HL-60 (cell line): ENCODE measurements at regions not wholly inside any gene's neighbourhood (a gene's known extent, or its start where the extent isn't known, plus 50 kb on each side); places are given as distances from the start of the nearest gene placed in this dataset.

Source experiments
- GABPA ChIP-seq: IDR thresholded peaks from 2 replicates; pipeline ENCODE4 v1.6.1; 2012; ENCODE audit warnings: low read depth
- POLR2AphosphoS5 ChIP-seq: IDR thresholded peaks from 2 replicates; pipeline ENCODE4 v1.6.1; 2012; ENCODE audit warnings: low read depth
- SPI1 ChIP-seq: IDR thresholded peaks from 2 replicates; pipeline ENCODE4 v1.6.1; 2012; ENCODE audit warnings: low read depth, mild to moderate bottlenecking, borderline replicate concordance
- TF ChIP-seq, protein P1 (sequence below): IDR thresholded peaks from one replicate; pipeline ENCODE4 v1.5.1; 2011; ENCODE audit warnings: low read length, control low read depth, inconsistent platforms; ENCODE audit not compliant: insufficient read depth
- TF ChIP-seq, protein P2 (sequence below): IDR thresholded peaks from 2 replicates; pipeline ENCODE4 v1.6.1; 2012; ENCODE audit warnings: low read depth; ENCODE audit not compliant: insufficient replicate concordance

DNA sequence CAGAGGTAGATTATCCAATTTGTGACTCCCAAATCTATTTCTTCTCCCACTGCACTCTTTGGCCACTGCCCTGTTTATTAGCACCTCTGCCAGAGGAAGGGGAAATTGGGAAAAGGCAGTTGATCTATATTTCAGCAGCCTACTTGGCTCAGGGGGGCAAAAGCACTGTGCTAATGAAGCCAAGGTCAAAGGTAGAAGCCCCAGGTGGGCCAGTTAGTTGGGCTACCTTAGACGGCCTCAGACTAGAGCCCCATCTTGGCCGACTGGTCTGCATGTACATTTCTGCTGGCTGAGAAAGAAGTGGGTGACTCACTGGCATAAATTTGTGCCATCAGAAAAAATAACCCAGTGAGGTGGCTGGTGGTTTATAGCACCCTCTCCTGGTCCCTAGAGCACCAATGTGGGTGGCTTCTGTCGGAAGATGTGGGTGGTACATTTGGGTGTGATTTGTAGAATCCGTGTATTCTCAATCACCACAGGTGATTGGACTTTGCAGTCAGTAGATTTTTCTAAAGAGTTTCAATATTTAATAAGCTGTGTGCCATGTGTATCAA lies 293.3 kb upstream of the MKI67 start:
- TF ChIP-seq, protein P1, sequence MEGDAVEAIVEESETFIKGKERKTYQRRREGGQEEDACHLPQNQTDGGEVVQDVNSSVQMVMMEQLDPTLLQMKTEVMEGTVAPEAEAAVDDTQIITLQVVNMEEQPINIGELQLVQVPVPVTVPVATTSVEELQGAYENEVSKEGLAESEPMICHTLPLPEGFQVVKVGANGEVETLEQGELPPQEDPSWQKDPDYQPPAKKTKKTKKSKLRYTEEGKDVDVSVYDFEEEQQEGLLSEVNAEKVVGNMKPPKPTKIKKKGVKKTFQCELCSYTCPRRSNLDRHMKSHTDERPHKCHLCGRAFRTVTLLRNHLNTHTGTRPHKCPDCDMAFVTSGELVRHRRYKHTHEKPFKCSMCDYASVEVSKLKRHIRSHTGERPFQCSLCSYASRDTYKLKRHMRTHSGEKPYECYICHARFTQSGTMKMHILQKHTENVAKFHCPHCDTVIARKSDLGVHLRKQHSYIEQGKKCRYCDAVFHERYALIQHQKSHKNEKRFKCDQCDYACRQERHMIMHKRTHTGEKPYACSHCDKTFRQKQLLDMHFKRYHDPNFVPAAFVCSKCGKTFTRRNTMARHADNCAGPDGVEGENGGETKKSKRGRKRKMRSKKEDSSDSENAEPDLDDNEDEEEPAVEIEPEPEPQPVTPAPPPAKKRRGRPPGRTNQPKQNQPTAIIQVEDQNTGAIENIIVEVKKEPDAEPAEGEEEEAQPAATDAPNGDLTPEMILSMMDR, result no peak
- TF ChIP-seq GABPA, result no peak
- no peak for TF ChIP-seq POLR2AphosphoS5
- TF ChIP-seq, protein P2, sequence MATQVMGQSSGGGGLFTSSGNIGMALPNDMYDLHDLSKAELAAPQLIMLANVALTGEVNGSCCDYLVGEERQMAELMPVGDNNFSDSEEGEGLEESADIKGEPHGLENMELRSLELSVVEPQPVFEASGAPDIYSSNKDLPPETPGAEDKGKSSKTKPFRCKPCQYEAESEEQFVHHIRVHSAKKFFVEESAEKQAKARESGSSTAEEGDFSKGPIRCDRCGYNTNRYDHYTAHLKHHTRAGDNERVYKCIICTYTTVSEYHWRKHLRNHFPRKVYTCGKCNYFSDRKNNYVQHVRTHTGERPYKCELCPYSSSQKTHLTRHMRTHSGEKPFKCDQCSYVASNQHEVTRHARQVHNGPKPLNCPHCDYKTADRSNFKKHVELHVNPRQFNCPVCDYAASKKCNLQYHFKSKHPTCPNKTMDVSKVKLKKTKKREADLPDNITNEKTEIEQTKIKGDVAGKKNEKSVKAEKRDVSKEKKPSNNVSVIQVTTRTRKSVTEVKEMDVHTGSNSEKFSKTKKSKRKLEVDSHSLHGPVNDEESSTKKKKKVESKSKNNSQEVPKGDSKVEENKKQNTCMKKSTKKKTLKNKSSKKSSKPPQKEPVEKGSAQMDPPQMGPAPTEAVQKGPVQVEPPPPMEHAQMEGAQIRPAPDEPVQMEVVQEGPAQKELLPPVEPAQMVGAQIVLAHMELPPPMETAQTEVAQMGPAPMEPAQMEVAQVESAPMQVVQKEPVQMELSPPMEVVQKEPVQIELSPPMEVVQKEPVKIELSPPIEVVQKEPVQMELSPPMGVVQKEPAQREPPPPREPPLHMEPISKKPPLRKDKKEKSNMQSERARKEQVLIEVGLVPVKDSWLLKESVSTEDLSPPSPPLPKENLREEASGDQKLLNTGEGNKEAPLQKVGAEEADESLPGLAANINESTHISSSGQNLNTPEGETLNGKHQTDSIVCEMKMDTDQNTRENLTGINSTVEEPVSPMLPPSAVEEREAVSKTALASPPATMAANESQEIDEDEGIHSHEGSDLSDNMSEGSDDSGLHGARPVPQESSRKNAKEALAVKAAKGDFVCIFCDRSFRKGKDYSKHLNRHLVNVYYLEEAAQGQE, result no peak
- TF ChIP-seq SPI1, result no peak
